GM23338 (cell line): ENCODE measurements at regions not wholly inside any gene's neighbourhood (a gene's known extent, or its start where the extent isn't known, plus 50 kb on each side); places are given as distances from the start of the nearest gene placed in this dataset.

Source experiments
- ATAC-seq: fragments of 200-7000 bp; cut with Tn5 transposase; 3 replicates; pipeline ENCODE4 v1.9.1; 2020
- DNase-seq: peaks from one replicate; pipeline ENCODE4 v3.0.0-alpha.2; 2015; ENCODE audit warnings: low spot score
- H2AFZ ChIP-seq: fragments of 200-600 bp; sonication (generic); 2 replicates; pipeline ENCODE4 v1.8.0; 2016; ENCODE audit warnings: antibody characterized with exemption, mild to moderate bottlenecking, moderate library complexity
- H3F3A ChIP-seq: fragments of 200-600 bp; sonication (generic); replicated peaks from 2 replicates; pipeline ENCODE4 v1.8.0; 2017; ENCODE audit warnings: antibody characterized with exemption, mixed run types, low read depth
- H3K27ac ChIP-seq: fragments of 200-600 bp; sonication (generic); 2 replicates; pipeline ENCODE4 v1.6.1; 2016; ENCODE audit warnings: low read depth
- H3K27me3 ChIP-seq: fragments of 200-600 bp; sonication (generic); 2 replicates; pipeline ENCODE4 v1.8.0; 2016; ENCODE audit warnings: mild to moderate bottlenecking, mixed run types, moderate library complexity; ENCODE audit not compliant: insufficient read depth
- H3K36me3 ChIP-seq: fragments of 200-600 bp; sonication (generic); 2 replicates; pipeline ENCODE4 v1.8.0; 2016; ENCODE audit warnings: mild to moderate bottlenecking; ENCODE audit not compliant: insufficient read depth
- H3K4me1 ChIP-seq: fragments of 200-600 bp; sonication (generic); 2 replicates; pipeline ENCODE4 v1.8.0; 2016; ENCODE audit warnings: mild to moderate bottlenecking, moderate library complexity; ENCODE audit not compliant: insufficient read depth
- H3K4me2 ChIP-seq: fragments of 200-600 bp; sonication (generic); 2 replicates; pipeline ENCODE4 v1.7.1; 2017; ENCODE audit warnings: mixed run types
- H3K4me3 ChIP-seq: fragments of 200-600 bp; sonication (generic); 2 replicates; pipeline ENCODE4 v1.6.1; 2016; ENCODE audit warnings: mixed run types
- H3K79me2 ChIP-seq: fragments of 200-600 bp; sonication (generic); replicated peaks from 2 replicates; pipeline ENCODE4 v1.8.0; 2017; ENCODE audit warnings: mild to moderate bottlenecking; ENCODE audit not compliant: insufficient read depth
- H3K9me2 ChIP-seq: fragments of 200-600 bp; sonication (generic); 2 replicates; pipeline ENCODE4 v1.8.0; 2017; ENCODE audit not compliant: insufficient read depth
- H4K20me1 ChIP-seq: fragments of 200-600 bp; sonication (generic); replicated peaks from 2 replicates; pipeline ENCODE4 v1.8.0; 2017; ENCODE audit warnings: mild to moderate bottlenecking; ENCODE audit not compliant: insufficient read depth
- H3K27ac Mint-ChIP-seq: 2 replicates; pipeline ENCODE4 v1.8.0; 2020; ENCODE audit warnings: inconsistent platforms, mild to moderate bottlenecking, moderate library complexity, mixed read lengths
- H3K27me3 Mint-ChIP-seq: 3 replicates; pipeline ENCODE4 v1.8.0; 2022; ENCODE audit warnings: low read depth, mild to moderate bottlenecking, moderate library complexity, mixed read lengths, inconsistent platforms; ENCODE audit not compliant: insufficient read depth, poor library complexity
- H3K36me3 Mint-ChIP-seq: 3 replicates; pipeline ENCODE4 v1.8.0; 2021; ENCODE audit warnings: low read depth, mild to moderate bottlenecking, inconsistent platforms, moderate library complexity, mixed read lengths
- H3K4me1 Mint-ChIP-seq: 3 replicates; pipeline ENCODE4 v1.8.0; 2020; ENCODE audit warnings: mild to moderate bottlenecking, inconsistent platforms, mixed read lengths
- H3K4me3 Mint-ChIP-seq: 3 replicates; pipeline ENCODE4 v1.8.0; 2021; ENCODE audit warnings: moderate library complexity, mild to moderate bottlenecking, inconsistent platforms, mixed read lengths
- H3K9me3 Mint-ChIP-seq: 3 replicates; pipeline ENCODE4 v1.8.0; 2020; ENCODE audit warnings: moderate library complexity, mild to moderate bottlenecking, inconsistent platforms, mixed read lengths
- CTCF ChIP-seq, 2 experiments: fragments of 200-600 bp in 1 of 2; sonication (generic) in 1 of 2; conservative IDR thresholded peaks; 2 replicates each; pipeline versions ENCODE4 v1.5.1 to v1.6.1; 2016 to 2017; ENCODE audit warnings: antibody characterized with exemption in 2 of 2, low read depth in 2 of 2, mild to moderate bottlenecking in 2 of 2, moderate library complexity in 1 of 2
- ETS1 ChIP-seq: IDR thresholded peaks from 2 replicates; pipeline ENCODE4 v1.6.1; 2016; ENCODE audit warnings: antibody characterized with exemption
- EZH2 ChIP-seq: fragments of 200-600 bp; sonication (generic); IDR thresholded peaks from one replicate; pipeline ENCODE4 v1.8.0; 2017; ENCODE audit warnings: antibody characterized with exemption, mild to moderate bottlenecking, low read depth; ENCODE audit not compliant: unreplicated experiment
- EZH2phosphoT487 ChIP-seq: fragments of 200-600 bp; sonication (generic); IDR thresholded peaks from one replicate; pipeline ENCODE4 v1.8.1; 2018; ENCODE audit warnings: antibody characterized with exemption; ENCODE audit not compliant: unreplicated experiment
- JUNB ChIP-seq: IDR thresholded peaks from one replicate; pipeline ENCODE4 v1.6.1; 2016; ENCODE audit warnings: antibody characterized with exemption; ENCODE audit not compliant: unreplicated experiment
- NANOG ChIP-seq: IDR thresholded peaks from 2 replicates; pipeline ENCODE4 v1.6.1; 2016; ENCODE audit warnings: antibody characterized with exemption, borderline replicate concordance
- POLR2AphosphoS5 ChIP-seq: IDR thresholded peaks from 2 replicates; pipeline ENCODE4 v1.6.1; 2016; ENCODE audit warnings: antibody characterized with exemption, low read depth
- STAT1 ChIP-seq: IDR thresholded peaks from one replicate; pipeline ENCODE4 v1.6.1; 2016; ENCODE audit warnings: antibody characterized with exemption; ENCODE audit not compliant: unreplicated experiment
- ZNF331 ChIP-seq: fragments of 250-450 bp; sonication (Bioruptor Pico); IDR thresholded peaks from 2 replicates; pipeline ENCODE4 v1.5.0; 2020; ENCODE audit warnings: low read depth, mild to moderate bottlenecking, moderate library complexity
- ZNF462 ChIP-seq: fragments of 250-450 bp; sonication (Bioruptor Pico); IDR thresholded peaks from 2 replicates; pipeline ENCODE4 v1.5.0; 2020; ENCODE audit warnings: mild to moderate bottlenecking, moderate library complexity

- TF ChIP-seq ETS1: no peak
These were observed 99.4 kb downstream of the C5orf15 start (continued) for GRCh38 chr5:133868946-133869518.

GRCh38 chr5:133867851-133868545 is 100.4 kb downstream of the C5orf15 start:
- Mint-ChIP-seq H3K4me3 (no peak overlapping the region), H3K36me3 (no peaks in the 10 kb centered on the region), H3K9me3 (no peaks in the 10 kb centered on the region), H3K27ac (no peak overlapping the region), H3K27me3 (no peaks in the 10 kb centered on the region), H3K4me1 (no peaks in the 10 kb centered on the region; the same call in 2 of the 3 replicates)
- Histone ChIP-seq H2AFZ (no peak overlapping the region), H3K4me1 (no peaks in the 10 kb centered on the region), H3K27ac (no peak overlapping the region), H3K4me2 (no peak overlapping the region), H3K4me3 (no peak overlapping the region), H3K9me2 (no peaks in the 10 kb centered on the region), H3K27me3 (no peaks in the 10 kb centered on the region), H3K79me2 (no peaks in the 10 kb centered on the region), H3F3A (no peaks in the 10 kb centered on the region), H4K20me1 (no peaks in the 10 kb centered on the region; the same call in 1 of the 2 replicates), H3K36me3 (no peaks in the 10 kb centered on the region)
- ATAC-seq: no peak
- DNase-seq: no peak
- TF ChIP-seq EZH2 (no peak), STAT1 (no peak), POLR2AphosphoS5 (no peak), JUNB (no peak), ETS1 (no peak), EZH2phosphoT487 (no peak), ZNF331 (CRISPR knock-in tag) (no peak), ZNF462 (CRISPR knock-in tag) (no peak), CTCF (conservative IDR thresholded peaks at IDR 0.05; ENCODE audit: low read depth in 2 of 2) (no peak), NANOG (no peak)
